Right lobe of liver (tissue), 4 donors: ENCODE measurements at regions not wholly inside any gene's neighbourhood (a gene's known extent, or its start where the extent isn't known, plus 50 kb on each side); places are given as distances from the start of the nearest gene placed in this dataset.

Experiments used
- POLR2A ChIP-seq: fragments of 450-650 bp; IDR thresholded peaks from one replicate; pipeline ENCODE4 v1.6.1; 2017; ENCODE audit warnings: antibody characterized with exemption, mild to moderate bottlenecking
- TF ChIP-seq, protein P1 (sequence below), 4 donors: fragments of 200-600 bp in 3 of 4; fragments of 450-650 bp in 1 of 4; IDR thresholded peaks; one replicate each; pipeline versions ENCODE4 v1.5.1 to v1.8.0; 2016 to 2022; ENCODE audit warnings: antibody characterized with exemption in 4 of 4, mild to moderate bottlenecking in 2 of 4
- donor health status: DM: no; HTN: no; CAD: no.
- donor health status: DM: no; HTN: no; CAD: no.
- donor health status: DM: no; HTN: yes; CAD: no.

GRCh38 chr14:96962337-96962736, 165.2 kb downstream of the VRK1 start:
- TF ChIP-seq, protein P1, sequence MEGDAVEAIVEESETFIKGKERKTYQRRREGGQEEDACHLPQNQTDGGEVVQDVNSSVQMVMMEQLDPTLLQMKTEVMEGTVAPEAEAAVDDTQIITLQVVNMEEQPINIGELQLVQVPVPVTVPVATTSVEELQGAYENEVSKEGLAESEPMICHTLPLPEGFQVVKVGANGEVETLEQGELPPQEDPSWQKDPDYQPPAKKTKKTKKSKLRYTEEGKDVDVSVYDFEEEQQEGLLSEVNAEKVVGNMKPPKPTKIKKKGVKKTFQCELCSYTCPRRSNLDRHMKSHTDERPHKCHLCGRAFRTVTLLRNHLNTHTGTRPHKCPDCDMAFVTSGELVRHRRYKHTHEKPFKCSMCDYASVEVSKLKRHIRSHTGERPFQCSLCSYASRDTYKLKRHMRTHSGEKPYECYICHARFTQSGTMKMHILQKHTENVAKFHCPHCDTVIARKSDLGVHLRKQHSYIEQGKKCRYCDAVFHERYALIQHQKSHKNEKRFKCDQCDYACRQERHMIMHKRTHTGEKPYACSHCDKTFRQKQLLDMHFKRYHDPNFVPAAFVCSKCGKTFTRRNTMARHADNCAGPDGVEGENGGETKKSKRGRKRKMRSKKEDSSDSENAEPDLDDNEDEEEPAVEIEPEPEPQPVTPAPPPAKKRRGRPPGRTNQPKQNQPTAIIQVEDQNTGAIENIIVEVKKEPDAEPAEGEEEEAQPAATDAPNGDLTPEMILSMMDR (IDR thresholded peaks at IDR 0.05) = no peak
- no peak for TF ChIP-seq POLR2A
